Ramos (cell line): ENCODE measurements at regions not wholly inside any gene's neighbourhood (a gene's known extent, or its start where the extent isn't known, plus 50 kb on each side); places are given as distances from the start of the nearest gene placed in this dataset.
"Not testable (repeated sequence)": the region's sequence is repeated elsewhere in the genome, so short reads cannot be mapped to it uniquely, and the experiment has no call there.

Source experiments
- in situ Hi-C: fragments of 300-500 bp; cut with MboI; formaldehyde crosslinking; loops from one replicate; pipeline ENCODE4 v1.14.3; 2022; ENCODE audit warnings: low sequenced_read_pairs; ENCODE audit not compliant: unreplicated experiment

GRCh38 chr5:57635146-57635777 lies 152.7 kb upstream of the ACTBL2 start:
- in situ Hi-C loops, result no loop called here

DNA sequence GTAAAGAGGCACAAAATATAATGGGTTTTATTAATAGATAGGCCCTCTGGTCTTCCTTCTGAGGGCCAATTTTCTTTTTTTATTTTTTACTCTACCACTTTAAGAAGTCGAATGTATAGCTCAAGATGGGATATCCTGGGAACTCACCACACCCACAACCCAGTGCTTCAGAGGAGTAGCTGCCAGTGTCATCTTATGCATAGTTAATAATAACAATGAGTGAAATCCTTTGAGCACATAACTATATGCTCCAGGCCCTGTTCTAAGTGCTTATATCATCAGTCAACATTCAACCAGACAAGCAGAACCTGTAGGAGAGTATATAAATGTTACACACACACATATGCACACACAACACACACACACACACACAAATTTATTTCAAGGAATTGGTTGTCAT lies 150.3 kb upstream of the ACTBL2 start:
- in situ Hi-C loops, result no loop called here

DNA sequence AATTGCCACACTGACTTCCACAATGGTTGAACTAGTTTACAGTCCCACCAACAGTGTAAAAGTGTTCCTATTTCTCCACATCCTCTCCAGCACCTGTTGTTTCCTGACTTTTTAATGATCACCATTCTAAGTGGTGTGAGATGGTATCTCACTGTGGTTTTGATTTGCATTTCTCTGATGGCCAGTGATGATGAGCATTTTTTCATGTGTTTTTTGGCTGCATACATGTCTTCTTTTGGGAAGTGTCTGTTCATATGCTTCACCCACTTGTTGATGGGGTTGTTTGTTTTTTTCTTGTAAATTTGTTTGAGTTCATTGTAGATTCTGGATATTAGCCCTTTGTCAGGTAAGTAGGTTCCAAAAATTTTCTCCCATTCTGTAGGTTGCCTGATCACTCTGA lies 148.5 kb upstream of the ACTBL2 start:
- in situ Hi-C loops, result not testable (repeated sequence)

- in situ Hi-C loops, result no loop called here
These were observed 145.1 kb upstream of the ACTBL2 start for GRCh38 chr5:57627661-57628060.

- in situ Hi-C loops, result no loop called here
These were observed 144.1 kb upstream of the ACTBL2 start for GRCh38 chr5:57626703-57627102.

GRCh38 chr5:57621624-57622023 lies 139.0 kb upstream of the ACTBL2 start:
- in situ Hi-C loops, result no loop called here

- in situ Hi-C loops, result no loop called here
These were observed 136.3 kb upstream of the ACTBL2 start for GRCh38 chr5:57618767-57619381.

DNA sequence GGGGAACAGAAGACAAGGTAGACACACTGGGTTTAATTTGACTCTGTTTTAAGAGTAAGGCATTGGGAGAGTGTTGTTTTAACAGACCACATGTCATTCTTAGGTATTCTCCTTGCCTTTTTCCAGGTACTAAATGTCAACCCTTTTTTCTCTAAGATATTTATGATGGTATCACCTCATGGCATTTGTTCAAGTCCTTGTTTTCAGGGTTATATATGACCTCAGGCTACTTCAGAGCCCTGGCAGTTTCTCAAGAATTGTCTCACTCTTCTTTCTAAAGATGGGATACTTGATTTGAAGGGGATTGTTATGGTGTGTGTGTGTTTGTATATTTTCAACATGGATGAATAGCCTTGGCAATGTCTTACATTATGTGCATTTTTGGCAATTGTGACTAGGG lies 131.1 kb upstream of the ACTBL2 start:
- in situ Hi-C loops, result no loop called here

DNA sequence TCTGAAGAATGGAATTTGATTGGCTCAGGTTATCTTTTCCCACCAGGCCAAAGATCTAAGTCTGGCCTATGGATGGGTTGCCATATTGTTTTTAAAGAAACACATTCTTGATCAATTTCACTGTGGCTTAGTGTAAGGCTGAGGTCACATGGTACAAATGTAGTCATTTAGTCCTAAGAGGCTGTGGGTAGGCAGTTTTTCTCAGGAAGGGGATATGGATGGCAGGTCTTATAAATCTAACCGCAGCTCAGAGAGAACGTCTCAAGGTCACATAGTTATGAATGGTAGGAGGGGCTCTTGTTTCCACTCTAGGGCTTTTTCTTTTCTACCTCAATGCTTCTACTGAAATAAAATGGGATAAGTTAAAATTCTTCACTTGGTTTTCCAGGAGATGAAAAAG lies 128.6 kb upstream of the ACTBL2 start:
- in situ Hi-C loops, result no loop called here

DNA sequence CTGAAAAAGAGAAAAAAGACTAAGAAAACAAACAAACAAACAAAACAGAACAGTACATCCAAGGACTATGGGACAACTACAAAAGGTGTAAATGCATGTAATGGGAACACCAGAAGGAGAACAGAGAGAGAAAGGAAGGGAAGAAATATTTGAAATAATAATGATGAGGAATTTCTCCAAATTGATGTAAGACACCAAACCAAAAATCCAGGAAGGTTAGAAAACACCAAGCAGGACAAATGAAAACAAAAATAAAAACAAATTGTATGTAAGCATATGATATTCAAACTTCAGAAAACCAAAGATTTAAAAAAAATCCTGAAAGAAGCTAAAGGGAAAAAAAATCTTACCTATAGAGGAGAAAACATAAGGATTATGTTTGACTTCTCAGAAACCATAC lies 125.9 kb upstream of the ACTBL2 start:
- in situ Hi-C loops, result no loop called here

- in situ Hi-C loops, result no loop called here
These were observed 119.4 kb upstream of the ACTBL2 start for GRCh38 chr5:57601996-57602395.

GRCh38 chr5:57600321-57600720 lies 117.7 kb upstream of the ACTBL2 start:
- in situ Hi-C loops, result no loop called here

DNA sequence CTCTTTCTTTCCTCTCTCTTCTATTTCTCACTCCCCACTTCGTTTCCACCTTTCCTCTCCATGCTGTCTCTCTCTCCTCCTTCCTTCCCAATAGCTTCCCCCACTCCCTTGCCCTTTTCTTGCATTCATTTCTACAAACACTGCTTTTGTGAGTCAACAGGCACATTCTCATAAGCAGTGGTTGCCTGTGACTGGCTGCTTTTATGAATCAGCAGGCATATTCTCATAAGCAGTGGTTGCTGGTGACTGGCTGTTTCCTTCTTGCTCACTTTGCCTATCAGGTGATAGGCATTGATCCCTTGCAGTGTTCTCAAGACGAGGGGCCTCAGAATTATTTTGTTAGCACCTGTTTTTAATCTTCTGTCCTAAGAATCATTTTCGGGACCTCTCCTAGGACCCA lies 116.1 kb upstream of the ACTBL2 start:
- in situ Hi-C loops, result no loop called here

DNA sequence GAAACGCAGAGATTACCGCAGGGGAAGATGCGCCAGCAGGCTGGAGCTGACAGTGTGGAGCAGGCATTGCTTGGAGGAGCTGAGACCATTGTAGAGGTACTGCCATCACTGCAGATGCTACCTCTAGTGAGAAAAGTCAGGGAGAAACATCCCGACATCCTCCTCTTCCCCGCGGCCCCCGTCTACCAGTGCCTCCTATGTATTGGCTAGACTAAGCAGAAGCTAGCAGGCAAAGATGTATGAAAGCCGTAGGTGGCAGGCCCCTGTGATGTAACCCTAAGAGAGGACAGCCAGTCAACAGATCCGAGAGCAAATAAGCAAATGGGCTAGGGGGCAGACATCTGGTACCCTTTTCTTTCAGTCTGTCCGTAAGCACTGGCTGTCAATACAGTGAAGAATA lies 115.5 kb upstream of the ACTBL2 start:
- in situ Hi-C loops, result no loop called here

DNA sequence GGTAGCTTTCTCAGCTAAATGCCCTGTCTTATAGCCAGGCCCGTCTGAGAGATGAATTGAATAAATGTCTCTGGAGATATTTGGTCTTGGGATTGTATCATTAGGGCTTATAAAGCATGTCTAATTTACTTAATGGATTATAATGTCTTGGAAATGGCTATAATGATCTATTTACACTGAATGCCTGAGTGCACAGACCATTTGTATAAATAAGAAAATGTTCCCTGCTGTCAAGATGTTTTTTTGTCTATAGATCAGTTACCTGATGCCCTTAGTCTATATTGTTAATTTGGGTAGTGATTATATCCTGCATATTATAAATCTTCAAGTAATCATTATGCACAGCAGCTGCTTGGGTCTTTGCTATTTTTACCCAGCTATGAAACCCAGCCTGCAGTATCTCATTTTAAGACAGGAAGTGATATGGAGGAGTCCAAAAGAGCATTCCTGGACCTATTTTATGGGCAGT lies 112.9 kb upstream of the ACTBL2 start:
- in situ Hi-C loops, result no loop called here

GRCh38 chr5:57594436-57594835 lies 111.8 kb upstream of the ACTBL2 start:
- in situ Hi-C loops, result no loop called here

GRCh38 chr5:57592236-57592635 lies 109.6 kb upstream of the ACTBL2 start:
- in situ Hi-C loops, result no loop called here

- in situ Hi-C loops, result no loop called here
These were observed 104.0 kb upstream of the ACTBL2 start for GRCh38 chr5:57586649-57587048.

- in situ Hi-C loops, result no loop called here
These were observed 100.0 kb upstream of the ACTBL2 start for GRCh38 chr5:57582578-57583070.

DNA sequence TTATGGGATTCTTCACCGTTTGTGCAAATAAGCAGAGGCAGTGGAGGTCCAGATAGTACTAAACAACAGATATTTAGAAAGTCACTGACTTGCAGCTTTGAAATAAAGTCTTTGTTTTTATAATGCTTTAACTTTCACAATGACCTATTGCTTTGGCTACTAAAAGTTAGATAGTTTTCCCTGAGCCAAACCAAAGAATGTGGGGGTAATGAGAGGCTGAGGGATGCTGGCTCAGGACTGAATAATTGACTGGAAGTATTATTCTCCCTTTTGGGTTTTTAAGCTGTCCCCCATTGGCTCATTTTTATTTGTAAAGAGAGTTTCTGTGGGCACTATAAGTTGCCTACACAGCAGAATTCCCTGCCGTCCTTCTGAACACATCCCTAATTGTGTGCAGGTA lies 99.2 kb upstream of the ACTBL2 start:
- in situ Hi-C loops, result no loop called here

DNA sequence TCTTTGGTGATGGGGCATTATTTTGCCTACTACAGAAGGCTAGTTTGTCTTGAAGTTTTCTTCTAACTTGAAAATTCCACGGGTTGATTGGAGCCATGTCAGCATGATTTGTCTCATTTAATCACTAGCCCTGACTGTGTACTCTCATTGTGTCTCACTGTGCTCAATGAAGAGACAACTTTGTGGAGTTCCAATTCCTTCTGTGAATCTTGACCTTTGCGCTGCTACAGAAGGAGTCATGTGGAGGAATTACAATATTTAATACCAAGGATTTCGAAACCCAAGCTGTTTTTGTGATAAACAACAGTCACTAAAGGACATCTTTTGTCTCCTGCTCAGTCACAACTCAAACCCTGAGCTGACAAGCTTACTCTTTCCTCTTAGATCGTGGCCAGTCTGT lies 98.6 kb upstream of the ACTBL2 start:
- in situ Hi-C loops, result no loop called here
